Retinal pigment epithelial cell (primary cell): ENCODE measurements at regions not wholly inside any gene's neighbourhood (a gene's known extent, or its start where the extent isn't known, plus 50 kb on each side); places are given as distances from the start of the nearest gene placed in this dataset.

Source experiments
- DNase-seq: peaks from one replicate; pipeline ENCODE4 v3.0.0-alpha.2; 2010; ENCODE audit warnings: low read depth
- H3K4me3 ChIP-seq: 2 replicates; pipeline ENCODE4 v1.5.1; 2011; ENCODE audit warnings: mild to moderate bottlenecking, low read length, control low read depth, moderate library complexity
- CTCF ChIP-seq: conservative IDR thresholded peaks from 2 replicates; pipeline ENCODE4 v1.5.1; 2011; ENCODE audit warnings: low read depth, low read length, control low read depth, inconsistent platforms

- H3K4me3 ChIP-seq: no peak overlapping the region
- no peak for DNase-seq
- no peak for TF ChIP-seq CTCF
These were observed 121.6 kb upstream of the ERCC6L2 start for GRCh38 chr9:95753762-95754465.

GRCh38 chr9:95752129-95752731 is 123.3 kb upstream of the ERCC6L2 start:
- H3K4me3 ChIP-seq: no peak overlapping the region
- no peak for DNase-seq
- no peak for TF ChIP-seq CTCF

GRCh38 chr9:95751520-95751790 is 124.0 kb upstream of the ERCC6L2 start:
- DNase-seq: no peak
- no peak for TF ChIP-seq CTCF
- no peak overlapping the region for H3K4me3 ChIP-seq

GRCh38 chr9:95750725-95751519 is 124.6 kb upstream of the ERCC6L2 start:
- no peak for DNase-seq
- H3K4me3 ChIP-seq: no peak overlapping the region
- TF ChIP-seq CTCF: no peak

- no peak overlapping the region for H3K4me3 ChIP-seq
- no peak for TF ChIP-seq CTCF
- DNase-seq: no peak
These were observed 126.0 kb upstream of the ERCC6L2 start for GRCh38 chr9:95749493-95749892.

GRCh38 chr9:95746408-95747180 is 128.9 kb upstream of the ERCC6L2 start:
- no peak for TF ChIP-seq CTCF
- no peak overlapping the region for H3K4me3 ChIP-seq

More at GRCh38 chr9:95746408-95747180, 128.9 kb upstream of the ERCC6L2 start:
- DNase-seq: no peak
